ENCODE measurements at regions not wholly inside any gene's neighbourhood (a gene's known extent, or its start where the extent isn't known, plus 50 kb on each side); places are given as distances from the start of the nearest gene placed in this dataset.

- TF ChIP-seq ELK1 (IDR thresholded peaks at IDR 0.05; ENCODE audit: low read depth, low read length) = no peak
- no peak for TF ChIP-seq BHLHE40 (IDR thresholded peaks at IDR 0.05; ENCODE audit: low read depth, low read length)
- TF ChIP-seq MYC (IDR thresholded peaks at IDR 0.05; ENCODE audit: borderline replicate concordance, low read length) = no peak
- no peak for TF ChIP-seq SREBF2 (IDR thresholded peaks at IDR 0.05)
- TF ChIP-seq MAX (IDR thresholded peaks at IDR 0.05) = no peak
- TF ChIP-seq USF2 (IDR thresholded peaks at IDR 0.05) = no peak
- no peak for TF ChIP-seq CEBPB (IDR thresholded peaks at IDR 0.05)
These were observed 218.1 kb upstream of the PRNP start for GRCh38 chr20:4468114-4468513.

Measured in A549 (cell line).